IMR-90 (cell line): ENCODE measurements at regions not wholly inside any gene's neighbourhood (a gene's known extent, or its start where the extent isn't known, plus 50 kb on each side); places are given as distances from the start of the nearest gene placed in this dataset.

Source experiments
- ATAC-seq: fragments of 200-7000 bp; cut with Tn5 transposase; 2 replicates; pipeline ENCODE4 v1.9.1; 2020; ENCODE audit warnings: low read depth, mild to moderate bottlenecking, moderate library complexity
- BruUV-seq: library from RNA; stranded (reverse); fragments of 400-500 nt; replicated peaks from 2 replicates; lab custom pipeline; 2021; lab: Mats Ljungman, UMichigan
- CTCF ChIA-PET: fragments of 300-600 bp; formaldehyde crosslinking; extraction: SDS; loops from one replicate; lab custom pipeline; 2021; ENCODE audit warnings: antibody characterized with exemption; lab: Yijun Ruan, JAX
- POLR2A ChIA-PET: fragments of 300-600 bp; sonication (Branson Sonifier 250); formaldehyde crosslinking; loops from one replicate; lab custom pipeline; 2022; ENCODE audit warnings: antibody characterized with exemption; ENCODE audit not compliant: unreplicated experiment; lab: Charles Lee
- DNase-seq: peaks from one replicate; pipeline ENCODE4 v3.0.0; 2013
- H2AFZ ChIP-seq: replicated peaks from 2 replicates; pipeline ENCODE3; 2013; ENCODE audit warnings: low read length, mild to moderate bottlenecking; ENCODE audit not compliant: poor library complexity
- H2AK5ac ChIP-seq: 2 replicates; pipeline ENCODE4 v1.6.1; 2013; ENCODE audit warnings: low read depth, low read length, inconsistent platforms
- H2AK9ac ChIP-seq: replicated peaks from 2 replicates; pipeline ENCODE3; 2013; ENCODE audit warnings: mild to moderate bottlenecking, low read depth, low read length, moderate library complexity; ENCODE audit not compliant: poor library complexity
- H2BK120ac ChIP-seq: 2 replicates; pipeline ENCODE4 v1.6.1; 2013; ENCODE audit warnings: low read depth, low read length, inconsistent platforms
- H2BK15ac ChIP-seq: 3 replicates; pipeline ENCODE4 v1.6.1; 2013; ENCODE audit warnings: low read depth, low read length, inconsistent platforms
- H2BK20ac ChIP-seq: 2 replicates; pipeline ENCODE4 v1.6.1; 2013; ENCODE audit warnings: low read depth, mild to moderate bottlenecking, inconsistent platforms, low read length, moderate library complexity
- H2BK5ac ChIP-seq: 2 replicates; pipeline ENCODE4 v1.6.1; 2013; ENCODE audit warnings: mild to moderate bottlenecking, low read depth, low read length, inconsistent platforms; ENCODE audit not compliant: poor library complexity, severe bottlenecking
- H3K14ac ChIP-seq: replicated peaks from 2 replicates; pipeline ENCODE4 v1.6.1; 2013; ENCODE audit warnings: low read depth, low read length, inconsistent platforms
- H3K18ac ChIP-seq: 2 replicates; pipeline ENCODE4 v1.6.1; 2013; ENCODE audit warnings: low read depth, low read length, control low read depth
- H3K23ac ChIP-seq: 2 replicates; pipeline ENCODE4 v1.6.1; 2013; ENCODE audit warnings: low read depth, low read length, inconsistent platforms
- H3K27ac ChIP-seq: 2 replicates; pipeline ENCODE4 v1.5.1; 2013; ENCODE audit warnings: mild to moderate bottlenecking, control low read depth, low read length; ENCODE audit not compliant: insufficient read depth
- H3K27me3 ChIP-seq: 2 replicates; pipeline ENCODE4 v1.6.1; 2013; ENCODE audit warnings: low read length; ENCODE audit not compliant: control insufficient read depth, insufficient read depth
- H3K36me3 ChIP-seq: 2 replicates; pipeline ENCODE4 v1.6.1; 2013; ENCODE audit warnings: low read length, mixed read lengths; ENCODE audit not compliant: control insufficient read depth, insufficient read depth
- H3K4ac ChIP-seq: 2 replicates; pipeline ENCODE4 v1.6.1; 2013; ENCODE audit warnings: low read depth, low read length, inconsistent platforms
- H3K4me1 ChIP-seq: 2 replicates; pipeline ENCODE4 v1.6.1; 2013; ENCODE audit warnings: low read length, mixed read lengths; ENCODE audit not compliant: control insufficient read depth, insufficient read depth
- H3K4me2 ChIP-seq: 2 replicates; pipeline ENCODE4 v1.6.1; 2013; ENCODE audit warnings: low read depth, mild to moderate bottlenecking, control low read depth, low read length, moderate library complexity
- H3K4me3 ChIP-seq: 2 replicates; pipeline ENCODE4 v1.5.1; 2013; ENCODE audit warnings: low read depth, mild to moderate bottlenecking, control low read depth, low read length, moderate library complexity; ENCODE audit not compliant: insufficient read depth
- H3K56ac ChIP-seq: 2 replicates; pipeline ENCODE4 v1.6.1; 2013; ENCODE audit warnings: low read length, inconsistent platforms; ENCODE audit not compliant: insufficient read depth; ENCODE audit errors: extremely low read depth
- H3K79me1 ChIP-seq, 2 experiments: 2 replicates each; pipeline ENCODE4 v1.6.1; 2013; ENCODE audit warnings: low read length in 2 of 2, inconsistent platforms in 1 of 2, low read depth in 1 of 2
- H3K9ac ChIP-seq: 2 replicates; pipeline ENCODE4 v1.6.1; 2013; ENCODE audit warnings: low read depth, low read length, control low read depth
- H3K9me1 ChIP-seq: 2 replicates; pipeline ENCODE4 v1.6.1; 2013; ENCODE audit warnings: low read length, inconsistent platforms; ENCODE audit not compliant: insufficient read depth
- H3K9me3 ChIP-seq: 2 replicates; pipeline ENCODE4 v1.6.1; 2013; ENCODE audit warnings: low read length; ENCODE audit not compliant: control insufficient read depth, insufficient read depth
- H4K20me1 ChIP-seq: 2 replicates; pipeline ENCODE4 v1.6.1; 2013; ENCODE audit warnings: low read length, inconsistent platforms; ENCODE audit not compliant: insufficient read depth
- H4K5ac ChIP-seq: 2 replicates; pipeline ENCODE4 v1.6.1; 2013; ENCODE audit warnings: mild to moderate bottlenecking, low read depth, low read length, control low read depth
- H4K8ac ChIP-seq, 2 experiments: 2 replicates each; pipeline ENCODE4 v1.6.1; 2013; ENCODE audit warnings: low read depth in 2 of 2, low read length in 2 of 2, control low read depth in 1 of 2, inconsistent platforms in 1 of 2
- H4K91ac ChIP-seq: 2 replicates; pipeline ENCODE4 v1.6.1; 2013; ENCODE audit warnings: low read depth, low read length, inconsistent platforms; ENCODE audit not compliant: insufficient read depth
- BHLHE40 ChIP-seq: fragments of 150-350 bp; IDR thresholded peaks from 2 replicates; pipeline ENCODE4 v1.6.1; 2016; ENCODE audit warnings: mild to moderate bottlenecking, low read depth, low read length
- CEBPB ChIP-seq: IDR thresholded peaks from 2 replicates; pipeline ENCODE4 v1.6.1; 2012; ENCODE audit warnings: low read depth, low read length, improper control_type of control experiment
- CHD1 ChIP-seq: IDR thresholded peaks from 2 replicates; pipeline ENCODE4 v1.6.1; 2012; ENCODE audit warnings: low read depth, low read length, improper control_type of control experiment
- ELK1 ChIP-seq: fragments of 150-350 bp; IDR thresholded peaks from 2 replicates; pipeline ENCODE4 v1.6.1; 2016; ENCODE audit warnings: low read depth, mild to moderate bottlenecking, low read length, moderate library complexity, borderline replicate concordance
- FOS ChIP-seq: fragments of 150-350 bp; IDR thresholded peaks from 2 replicates; pipeline ENCODE4 v1.6.1; 2016; ENCODE audit warnings: low read depth, low read length
- MAFK ChIP-seq: IDR thresholded peaks from 2 replicates; pipeline ENCODE4 v1.6.1; 2012; ENCODE audit warnings: low read depth, low read length, improper control_type of control experiment
- NFE2L2 ChIP-seq: fragments of 150-350 bp; IDR thresholded peaks from 2 replicates; pipeline ENCODE4 v1.6.1; 2016; ENCODE audit warnings: low read depth, mild to moderate bottlenecking, low read length
- WGBS, 2 experiments: methylation state at CpG; one replicate each; pipeline versions ENCODE4 v1.1.5 to v1.1.7; 2013; ENCODE audit warnings: missing lambda C conversion rate in 2 of 2; ENCODE audit not compliant: insufficient read length in 1 of 2; ENCODE audit errors: extremely low coverage in 2 of 2; 5-methylcytosine and 5-hydroxymethylcytosine counted together
- dilution Hi-C: fragments of 300-500 bp; cut with HindIII; formaldehyde crosslinking; loops from one replicate; pipeline ENCODE4 v1.14.3; 2018; ENCODE audit warnings: low sequenced_read_pairs; ENCODE audit not compliant: unreplicated experiment
- in situ Hi-C: fragments of 300-500 bp; cut with MboI; formaldehyde crosslinking; loops from 3 replicates; pipeline ENCODE4 v1.14.3; 2019; ENCODE audit warnings: low sequenced_read_pairs, inconsistent platforms, mixed read lengths
- intact Hi-C: fragments of 100-400 bp; cut with micrococcal nuclease; formaldehyde crosslinking; loops from 2 replicates; pipeline ENCODE4 v1.10.0; 2022

GRCh38 chr2:64203131-64203857 is 59.1 kb upstream of the PELI1 start:
- DNase-seq (peak; percentile 59), ATAC-seq (peak; percentile 73)
- H3K56ac ChIP-seq, result 0 out of 2 replicates have a peak overlapping the region, but pooled peaks have one; percentile 36
- H2AK5ac ChIP-seq, result no peak overlapping the region
- H2AK9ac ChIP-seq, result no peak overlapping the region
- in situ Hi-C loops, result no loop called here
- TF ChIP-seq NFE2L2 (no peak), BHLHE40 (no peak), MAFK (no peak), CHD1 (no peak), CEBPB (no peak), FOS (no peak), ELK1 (no peak)
- no peaks in the 10 kb centered on the region for H3K27me3 ChIP-seq
- WGBS, 2 experiments, result no CpG with 5 or more reads among the region's 4 CpGs
- no peak overlapping the region for H3K9ac ChIP-seq
- no peak overlapping the region for H3K4ac ChIP-seq
- no peak overlapping the region for H3K4me3 ChIP-seq
- H3K27ac ChIP-seq, result peak overlapping the region; percentile 28; the same call in 1 of the 2 replicates
- no peak overlapping the region for H2AFZ ChIP-seq
- no peak overlapping the region for H3K23ac ChIP-seq
- dilution Hi-C loops, result no loop called here
- intact Hi-C loops, result loop anchor here (5.0 kb wide), 1 partner anchor 59 kb away; no protein-coding TSS in a partner anchor
- peak overlapping the region; percentile 48 for H3K4me2 ChIP-seq
- H2BK20ac ChIP-seq, result no peak overlapping the region
- no peaks in the 10 kb centered on the region for H3K79me1 ChIP-seq
- H4K8ac ChIP-seq, result peak overlapping the region; percentile 75 to 86; a peak in 2 of 4 replicates
- H4K20me1 ChIP-seq, result no peaks in the 10 kb centered on the region
- ChIA-PET CTCF (interaction anchor here (0.6 to 0.7 kb wide), 2 partner anchors 96 to 221 kb away, joined by 3 read pairs; no protein-coding TSS in a partner anchor), POLR2A (no interaction called here)
- no peak overlapping the region for H2BK120ac ChIP-seq
- no peak overlapping the region for H2BK15ac ChIP-seq
- no peaks in the 10 kb centered on the region for H3K9me3 ChIP-seq
- H4K5ac ChIP-seq, result no peak overlapping the region
- no TSS peak for BruUV-seq
- H3K14ac ChIP-seq, result no peak overlapping the region
- H3K9me1 ChIP-seq, result peaks cover 3% of the 10 kb centered on the region; the same call in 1 of the 2 replicates
- no peak overlapping the region for H3K18ac ChIP-seq
- no peak overlapping the region for H2BK5ac ChIP-seq
- H4K91ac ChIP-seq, result no peak overlapping the region
- peaks cover 14% of the 10 kb centered on the region for H3K4me1 ChIP-seq
- H3K36me3 ChIP-seq, result no peaks in the 10 kb centered on the region
